ENCODE measurements at regions not wholly inside any gene's neighbourhood (a gene's known extent, or its start where the extent isn't known, plus 50 kb on each side); places are given as distances from the start of the nearest gene placed in this dataset.

DNA sequence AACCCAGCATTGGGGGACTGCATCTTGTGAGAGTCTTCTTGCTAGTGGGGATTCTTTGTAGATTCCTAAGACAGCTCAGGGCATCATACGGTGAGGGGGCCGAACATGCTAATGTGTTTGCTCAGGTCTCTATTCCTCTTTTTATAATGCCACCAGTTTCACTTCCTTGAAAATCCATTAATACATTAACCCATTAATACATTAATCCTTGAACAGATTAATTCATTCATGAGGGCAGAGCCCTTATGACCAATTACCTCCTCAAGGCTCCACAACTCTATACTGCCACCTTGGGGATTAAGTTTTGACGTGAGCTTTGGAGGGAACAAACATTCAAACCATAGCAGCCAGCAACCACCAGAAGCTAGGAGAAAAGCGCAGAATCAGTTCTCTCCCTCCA lies 67.2 kb upstream of the POT1 start:
- in situ Hi-C loops (cut with MboI) = no loop called here
- Histone ChIP-seq H3K36me3 (ENCODE audit: low read depth) (no peaks in the 10 kb centered on the region), H3K9ac (no peak overlapping the region), H3K9me2 (ENCODE audit: insufficient read depth) (no peaks in the 10 kb centered on the region), H3K79me2 (ENCODE audit: insufficient read depth) (no peaks in the 10 kb centered on the region), H3K9me3 (ENCODE audit: low read depth) (no peaks in the 10 kb centered on the region), H3K27me3 (replicated peaks; ENCODE audit: insufficient read depth) (no peaks in the 10 kb centered on the region), H2AFZ (no peak overlapping the region), H3F3A (ENCODE audit: insufficient read depth) (peaks cover 12% of the 10 kb centered on the region; the same call in 1 of the 2 replicates), H3K4me1 (ENCODE audit: insufficient read depth) (peaks cover 16% of the 10 kb centered on the region), H3K27ac (no peak overlapping the region), H3K4me3 (no peak overlapping the region), H3K4me2 (ENCODE audit: unreplicated experiment) (no peak overlapping the region), H4K20me1 (ENCODE audit: insufficient read depth) (no peaks in the 10 kb centered on the region)
- 60 to 65% methylated on average over 4 of the region's 4 CpGs for WGBS, 2 experiments (ENCODE audit: low coverage in 1 of 2, low lambda C conversion rate in 2 of 2, missing lambda C conversion rate in 2 of 2)
- DNase-seq = peak; percentile 46
- TF ChIP-seq EZH2phosphoT487 (IDR thresholded peaks at IDR 0.05; ENCODE audit: insufficient read depth, low read depth) = no peak
- TF ChIP-seq EZH2 (IDR thresholded peaks at IDR 0.05; ENCODE audit: insufficient read depth, poor library complexity, severe bottlenecking) = no peak

DNA sequence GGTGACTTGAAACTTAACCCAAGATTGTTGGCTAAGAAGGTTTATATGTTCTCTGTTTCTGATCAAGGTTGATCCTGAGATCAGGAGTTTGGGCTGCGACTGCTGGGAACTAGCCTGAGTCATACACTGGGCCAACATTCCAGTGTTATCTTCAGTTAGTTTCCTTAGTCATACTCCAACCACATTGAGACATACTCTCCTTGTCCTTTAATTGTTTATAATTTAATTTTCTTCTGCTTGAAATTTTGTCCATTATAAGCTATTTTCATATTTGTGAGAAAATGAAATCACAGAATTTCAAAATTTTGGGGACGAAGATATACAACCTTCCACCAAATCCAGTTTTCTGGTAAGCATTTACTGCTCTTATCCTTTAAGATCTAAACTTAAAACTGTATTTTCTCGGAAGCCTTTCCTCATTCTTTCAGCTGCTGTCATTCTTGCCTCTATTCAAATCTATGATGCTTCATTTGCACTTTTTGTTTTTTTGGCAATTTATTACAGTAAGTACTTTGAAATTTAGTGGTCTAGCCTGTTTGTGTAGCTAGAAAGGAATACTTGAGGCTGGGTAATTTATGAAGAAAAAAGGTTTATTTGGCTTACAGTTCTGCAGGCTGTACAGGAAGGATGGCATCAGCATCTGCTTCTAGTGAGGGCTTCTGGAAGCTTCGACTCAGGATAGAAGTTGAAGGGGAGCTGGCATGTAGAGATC lies 63.4 kb upstream of the POT1 start:
- Histone ChIP-seq H3K27ac (peak overlapping the region; percentile 71), H3F3A (ENCODE audit: insufficient read depth) (peaks cover 12% of the 10 kb centered on the region; the same call in 1 of the 2 replicates), H2AFZ (peak overlapping the region; percentile 62), H3K27me3 (replicated peaks; ENCODE audit: insufficient read depth) (no peaks in the 10 kb centered on the region), H3K79me2 (ENCODE audit: insufficient read depth) (no peaks in the 10 kb centered on the region), H3K9me2 (ENCODE audit: insufficient read depth) (no peaks in the 10 kb centered on the region), H3K4me3 (peak overlapping the region; percentile 61), H3K9me3 (ENCODE audit: low read depth) (no peaks in the 10 kb centered on the region), H4K20me1 (ENCODE audit: insufficient read depth) (no peaks in the 10 kb centered on the region), H3K4me1 (ENCODE audit: insufficient read depth) (peaks cover 16% of the 10 kb centered on the region), H3K4me2 (ENCODE audit: unreplicated experiment) (peak overlapping the region; percentile 74), H3K36me3 (ENCODE audit: low read depth) (no peaks in the 10 kb centered on the region), H3K9ac (peak overlapping the region; percentile 49)
- TF ChIP-seq EZH2 (IDR thresholded peaks at IDR 0.05; ENCODE audit: insufficient read depth, poor library complexity, severe bottlenecking) (no peak), EZH2phosphoT487 (IDR thresholded peaks at IDR 0.05; ENCODE audit: insufficient read depth, low read depth) (0 out of 2 replicates have a peak, but pooled peaks have one; percentile 27)
- WGBS, 2 experiments (ENCODE audit: low coverage in 1 of 2, low lambda C conversion rate in 2 of 2, missing lambda C conversion rate in 2 of 2) = 20 to 23% methylated on average over 4 of the region's 4 CpGs
- in situ Hi-C loops (cut with MboI) = no loop called here
- peak; percentile 89 for DNase-seq

DNA sequence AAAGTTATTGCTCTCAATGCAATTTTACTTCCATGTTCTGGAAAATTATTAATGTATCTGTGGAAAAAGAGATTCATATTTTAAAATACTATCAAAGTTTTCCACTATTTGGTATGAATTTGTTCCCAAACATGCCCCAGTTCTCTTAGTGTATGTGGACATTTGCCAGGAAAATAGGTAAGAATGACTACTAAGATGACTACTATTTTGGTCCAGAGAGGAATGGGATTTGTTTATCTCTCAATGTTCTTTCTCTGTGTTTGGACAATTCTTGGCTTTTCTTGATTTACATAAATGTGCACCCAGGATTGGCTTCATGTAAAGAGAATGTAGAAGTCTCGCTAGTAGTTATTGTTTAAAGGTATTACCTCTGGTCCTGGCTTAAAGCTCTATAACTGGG lies 60.3 kb upstream of the POT1 start:
- H3K27me3 ChIP-seq (replicated peaks; ENCODE audit: insufficient read depth) = no peaks in the 10 kb centered on the region
- H2AFZ ChIP-seq = no peak overlapping the region
- H3K27ac ChIP-seq = no peak overlapping the region
- WGBS, 2 experiments (ENCODE audit: low coverage in 1 of 2, low lambda C conversion rate in 2 of 2, missing lambda C conversion rate in 2 of 2) = 15 to 21% methylated on average over 1 of the region's 1 CpG
- no peak overlapping the region for H3K9ac ChIP-seq
- H3K4me3 ChIP-seq = no peak overlapping the region
- H3K9me3 ChIP-seq (ENCODE audit: low read depth) = no peaks in the 10 kb centered on the region
- no peaks in the 10 kb centered on the region for H3K36me3 ChIP-seq (ENCODE audit: low read depth)
- H3K9me2 ChIP-seq (ENCODE audit: insufficient read depth) = no peaks in the 10 kb centered on the region
- H3K79me2 ChIP-seq (ENCODE audit: insufficient read depth) = no peaks in the 10 kb centered on the region
- H3K4me2 ChIP-seq (ENCODE audit: unreplicated experiment) = no peak overlapping the region
- in situ Hi-C loops (cut with MboI) = no loop called here
- peaks cover 12% of the 10 kb centered on the region; the same call in 1 of the 2 replicates for H3F3A ChIP-seq (ENCODE audit: insufficient read depth)
- H4K20me1 ChIP-seq (ENCODE audit: insufficient read depth) = no peaks in the 10 kb centered on the region
- H3K4me1 ChIP-seq (ENCODE audit: insufficient read depth) = peaks cover 16% of the 10 kb centered on the region
- no peak for DNase-seq
- TF ChIP-seq EZH2phosphoT487 (IDR thresholded peaks at IDR 0.05; ENCODE audit: insufficient read depth, low read depth) = no peak
- no peak for TF ChIP-seq EZH2 (IDR thresholded peaks at IDR 0.05; ENCODE audit: insufficient read depth, poor library complexity, severe bottlenecking)
